ENCODE measurements at regions not wholly inside any gene's neighbourhood (a gene's known extent, or its start where the extent isn't known, plus 50 kb on each side); places are given as distances from the start of the nearest gene placed in this dataset.

GRCh38 chr9:88724331-88724730 is 189.4 kb downstream of the NXNL2 start:
- TF ChIP-seq POLR2A (IDR thresholded peaks at IDR 0.05; ENCODE audit: low read depth, low read length), result no peak
- no peak for TF ChIP-seq TAF1 (IDR thresholded peaks at IDR 0.05; ENCODE audit: borderline replicate concordance, low read depth, low read length)
- no peak for TF ChIP-seq POLR2AphosphoS5 (IDR thresholded peaks at IDR 0.05; ENCODE audit: low read depth, low read length)
